GM21515 (cell line): ENCODE measurements at regions not wholly inside any gene's neighbourhood (a gene's known extent, or its start where the extent isn't known, plus 50 kb on each side); places are given as distances from the start of the nearest gene placed in this dataset.
"Not testable (repeated sequence)": the region's sequence is repeated elsewhere in the genome, so short reads cannot be mapped to it uniquely, and the experiment has no call there.

ENCODE experiments used
- ATAC-seq: cut with Tn5 transposase; IDR thresholded peaks from one replicate; pipeline ENCODE4 v1.9.1; 2021; ENCODE audit not compliant: unreplicated experiment

DNA sequence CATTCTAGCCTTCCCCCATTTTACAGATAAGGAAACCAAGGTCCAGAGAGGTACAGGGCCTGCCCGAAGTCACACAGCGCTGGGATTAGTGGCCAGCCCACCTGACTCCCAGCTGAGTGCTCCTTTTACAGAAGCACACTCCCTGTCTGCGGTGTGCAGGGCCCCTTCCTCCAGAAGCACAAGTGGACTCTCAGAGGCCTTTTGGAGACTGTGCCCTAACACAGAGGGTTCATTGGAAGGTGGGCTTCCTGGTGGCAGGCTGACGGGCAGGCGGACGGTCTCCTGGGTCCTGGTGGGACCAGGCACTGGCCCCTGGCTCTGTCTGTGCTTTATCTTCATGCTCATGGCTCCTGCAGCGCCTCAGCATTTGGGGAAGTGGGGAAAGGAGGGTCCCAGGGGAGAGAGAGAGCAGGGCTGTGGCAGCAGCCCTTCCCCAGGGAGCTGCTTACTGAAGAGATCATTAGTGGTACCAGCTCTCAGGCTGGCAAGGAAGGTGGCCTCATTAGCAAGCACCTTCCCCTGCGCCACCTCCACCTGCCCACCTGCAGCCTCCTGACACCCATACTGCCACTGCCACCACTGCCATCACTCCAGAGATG lies 83.1 kb upstream of the GOLGA6L4 start:
- ATAC-seq, result not testable (repeated sequence)

DNA sequence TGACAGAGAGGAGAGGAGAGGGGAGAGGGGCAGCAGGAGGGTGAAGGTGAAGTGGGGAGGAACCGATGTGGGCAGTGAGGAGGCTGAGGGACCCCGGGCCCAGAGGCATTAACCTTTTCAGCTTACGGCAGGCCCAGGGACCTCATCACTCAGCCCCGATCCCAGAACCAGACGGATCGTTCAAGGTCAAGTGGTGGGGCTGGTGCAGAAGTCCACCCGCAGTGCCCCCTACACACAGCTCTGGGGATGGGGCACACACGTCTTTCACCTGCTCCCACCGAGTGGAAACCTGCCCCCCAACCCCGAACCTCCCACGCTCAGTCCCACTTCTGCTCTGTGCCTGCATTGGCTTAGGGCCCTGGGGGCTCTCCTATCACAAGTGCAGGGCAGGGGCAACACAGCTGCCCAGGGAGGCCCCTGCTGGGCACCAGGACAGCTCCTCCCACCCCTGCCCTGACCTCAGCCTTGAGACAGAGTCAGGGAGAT lies 81.9 kb upstream of the GOLGA6L4 start:
- ATAC-seq, result not testable (repeated sequence)

DNA sequence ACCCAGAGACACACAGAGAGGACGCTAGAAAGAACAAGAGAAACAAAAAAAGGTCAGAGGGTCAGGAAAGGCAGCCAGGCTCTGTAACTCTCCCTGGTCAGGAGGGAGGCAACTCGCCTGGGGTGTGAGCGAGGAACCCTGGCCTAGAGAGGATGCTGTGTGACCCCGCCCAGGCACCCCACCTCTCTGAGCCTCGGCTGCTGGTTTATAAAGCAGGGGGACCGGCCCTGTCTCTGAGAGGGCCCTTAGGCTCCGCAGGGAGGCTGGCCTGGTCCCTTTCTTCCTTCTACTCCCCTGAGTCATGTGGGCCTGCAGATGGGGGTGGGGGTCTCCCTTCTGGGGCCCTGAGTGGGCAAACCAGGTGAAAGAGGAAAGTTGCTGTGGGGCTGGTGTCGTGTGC lies 81.3 kb upstream of the GOLGA6L4 start:
- not testable (repeated sequence) for ATAC-seq

DNA sequence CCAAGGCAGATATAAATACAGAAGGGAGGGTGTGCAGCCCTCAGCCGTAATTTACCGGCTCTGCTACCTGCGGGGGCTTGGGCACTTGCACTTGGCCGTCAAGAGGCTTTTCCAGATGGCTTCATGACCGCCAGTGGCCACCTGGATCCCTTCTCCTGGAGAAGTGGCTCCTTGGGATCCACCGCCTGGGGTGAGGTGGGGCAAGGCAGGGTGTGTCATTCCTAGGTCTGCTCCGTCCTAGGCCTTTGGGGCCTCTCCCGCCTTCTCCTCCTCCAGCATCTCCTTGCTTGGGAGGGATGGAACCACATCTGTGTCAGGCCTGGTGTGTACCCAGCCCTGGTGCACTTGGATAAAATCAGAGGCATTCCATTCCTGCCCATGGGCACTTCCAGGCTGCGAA lies 80.8 kb upstream of the GOLGA6L4 start:
- ATAC-seq, result not testable (repeated sequence)

- not testable (repeated sequence) for ATAC-seq
Observed at GRCh38 chr15:84155792-84156587, 79.6 kb upstream of the GOLGA6L4 start.

GRCh38 chr15:84156588-84156840 lies 79.1 kb upstream of the GOLGA6L4 start:
- ATAC-seq, result not testable (repeated sequence)

- not testable (repeated sequence) for ATAC-seq
Observed at GRCh38 chr15:84157056-84157632, 78.4 kb upstream of the GOLGA6L4 start.

DNA sequence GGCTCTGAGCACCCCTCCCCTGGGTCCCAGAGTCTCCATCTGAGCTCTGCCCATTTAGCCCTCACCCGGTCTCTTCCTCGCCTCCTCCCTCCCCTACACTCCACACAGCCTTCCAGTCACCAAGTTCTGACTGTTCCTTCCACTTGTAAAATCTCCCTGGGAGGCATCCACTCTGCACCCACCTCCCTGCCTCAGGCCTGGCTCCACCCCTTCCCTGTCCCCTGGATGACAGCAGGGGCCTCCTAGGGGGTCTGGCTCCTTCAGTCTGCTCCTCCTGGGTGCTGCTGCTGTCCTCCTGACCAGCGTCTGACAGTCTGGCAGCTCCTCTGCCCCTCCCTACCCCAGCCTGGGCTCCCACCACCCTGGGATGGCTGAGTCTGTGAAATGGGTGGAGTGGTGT lies 77.7 kb upstream of the GOLGA6L4 start:
- not testable (repeated sequence) for ATAC-seq

GRCh38 chr15:84159346-84160269 lies 76.0 kb upstream of the GOLGA6L4 start:
- ATAC-seq, result not testable (repeated sequence)

DNA sequence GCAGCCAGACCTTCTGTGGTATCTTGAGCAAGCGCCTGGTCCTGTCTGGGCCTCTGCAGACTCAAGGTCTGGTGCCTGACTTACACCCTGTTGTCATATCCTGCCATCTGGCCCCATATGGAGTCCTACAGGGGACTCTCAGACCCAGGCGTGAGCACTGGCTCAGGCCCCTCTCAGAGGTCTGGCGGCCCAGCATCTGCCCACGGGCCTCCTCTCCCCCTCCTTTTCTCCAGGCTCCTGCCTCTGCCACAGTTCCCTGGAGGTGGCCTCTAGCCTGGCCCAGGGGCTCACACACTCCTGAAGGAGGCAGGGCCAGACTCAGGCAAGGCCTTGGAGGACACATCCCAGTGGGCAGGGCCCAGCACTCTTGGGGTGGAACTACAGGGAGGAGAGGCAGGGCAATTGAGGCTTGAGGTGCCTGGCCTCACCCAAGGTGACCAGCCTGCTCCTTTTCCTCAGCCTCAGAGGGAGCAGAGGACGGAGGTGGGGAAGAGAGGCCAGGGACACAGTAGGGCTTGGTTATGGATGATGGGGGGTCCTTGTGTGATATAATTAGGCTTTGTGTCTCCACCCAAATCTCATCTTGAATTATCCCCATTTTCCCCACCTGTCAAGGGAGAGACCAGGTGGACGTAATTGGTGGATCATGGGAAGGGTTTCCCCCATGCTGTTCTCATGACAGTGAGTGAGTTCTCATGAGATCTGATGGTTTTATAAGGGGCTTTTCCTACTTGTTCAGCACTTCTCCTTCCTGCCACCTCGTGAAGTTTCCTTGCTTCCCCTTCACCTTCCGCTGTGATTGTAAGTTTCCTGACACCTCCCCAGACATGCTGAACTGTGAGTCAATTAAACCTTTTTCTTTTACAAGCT lies 70.9 kb upstream of the GOLGA6L4 start:
- ATAC-seq, result not testable (repeated sequence)

DNA sequence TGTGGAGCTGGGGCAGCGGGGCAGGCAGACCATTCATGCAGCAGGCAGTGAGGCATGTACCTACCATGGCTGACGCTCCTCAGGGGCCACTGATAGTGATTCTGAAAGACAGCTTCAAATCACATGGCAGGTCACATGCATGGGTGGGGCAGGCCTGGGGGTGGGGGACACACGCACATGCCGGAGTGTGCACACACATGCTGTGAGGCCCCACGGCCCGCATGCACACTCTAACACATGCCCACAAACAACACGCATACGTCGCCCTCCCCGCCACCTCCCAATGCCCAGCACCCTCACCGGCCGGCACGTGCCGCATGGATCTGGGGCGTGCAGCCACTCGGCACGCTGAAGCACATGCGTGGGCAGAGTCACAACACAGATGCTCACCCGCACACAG lies 65.5 kb upstream of the GOLGA6L4 start:
- not testable (repeated sequence) for ATAC-seq

- not testable (repeated sequence) for ATAC-seq
Observed at GRCh38 chr15:84173231-84173610, 62.4 kb upstream of the GOLGA6L4 start.
